ENCODE measurements at regions not wholly inside any gene's neighbourhood (a gene's known extent, or its start where the extent isn't known, plus 50 kb on each side); places are given as distances from the start of the nearest gene placed in this dataset.
"Not testable (repeated sequence)": the region's sequence is repeated elsewhere in the genome, so short reads cannot be mapped to it uniquely, and the experiment has no call there.

DNA sequence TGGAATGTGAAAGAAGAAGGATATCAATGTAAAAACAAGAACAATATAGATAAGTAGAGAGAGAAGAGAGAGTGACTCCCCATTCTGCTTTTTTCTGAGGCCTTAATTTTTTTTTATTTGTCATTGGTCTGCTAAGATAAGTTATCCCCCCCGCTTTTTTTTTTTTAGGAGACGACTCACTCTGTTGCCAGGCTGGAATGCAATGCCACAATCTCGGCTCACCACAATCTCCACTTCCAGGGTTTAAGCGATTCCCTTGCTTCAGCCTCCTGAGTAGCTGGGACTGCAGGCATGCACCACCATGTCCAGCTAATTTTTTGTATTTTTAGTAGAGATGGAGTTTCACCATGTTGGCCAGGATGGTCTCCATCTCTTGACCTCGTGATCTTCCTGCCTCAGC, 677.0 kb downstream of the MAFB start:
- TF ChIP-seq, protein P1, sequence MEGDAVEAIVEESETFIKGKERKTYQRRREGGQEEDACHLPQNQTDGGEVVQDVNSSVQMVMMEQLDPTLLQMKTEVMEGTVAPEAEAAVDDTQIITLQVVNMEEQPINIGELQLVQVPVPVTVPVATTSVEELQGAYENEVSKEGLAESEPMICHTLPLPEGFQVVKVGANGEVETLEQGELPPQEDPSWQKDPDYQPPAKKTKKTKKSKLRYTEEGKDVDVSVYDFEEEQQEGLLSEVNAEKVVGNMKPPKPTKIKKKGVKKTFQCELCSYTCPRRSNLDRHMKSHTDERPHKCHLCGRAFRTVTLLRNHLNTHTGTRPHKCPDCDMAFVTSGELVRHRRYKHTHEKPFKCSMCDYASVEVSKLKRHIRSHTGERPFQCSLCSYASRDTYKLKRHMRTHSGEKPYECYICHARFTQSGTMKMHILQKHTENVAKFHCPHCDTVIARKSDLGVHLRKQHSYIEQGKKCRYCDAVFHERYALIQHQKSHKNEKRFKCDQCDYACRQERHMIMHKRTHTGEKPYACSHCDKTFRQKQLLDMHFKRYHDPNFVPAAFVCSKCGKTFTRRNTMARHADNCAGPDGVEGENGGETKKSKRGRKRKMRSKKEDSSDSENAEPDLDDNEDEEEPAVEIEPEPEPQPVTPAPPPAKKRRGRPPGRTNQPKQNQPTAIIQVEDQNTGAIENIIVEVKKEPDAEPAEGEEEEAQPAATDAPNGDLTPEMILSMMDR (conservative IDR thresholded peaks at IDR 0.05 in 1 of 2, IDR thresholded peaks at IDR 0.05 in 1 of 2; ENCODE audit: extremely low read depth in 1 of 2, insufficient read depth in 1 of 2, low read depth in 1 of 2, low read length in 2 of 2), result not testable (repeated sequence)
- TF ChIP-seq EZH2 (IDR thresholded peaks at IDR 0.05; ENCODE audit: borderline replicate concordance, low read length), result not testable (repeated sequence)
